NCI-H2196 (cell line): ENCODE measurements at regions not wholly inside any gene's neighbourhood (a gene's known extent, or its start where the extent isn't known, plus 50 kb on each side); places are given as distances from the start of the nearest gene placed in this dataset.

Experiments
- DNase-seq: peaks from one replicate; lab custom pipeline; 2025; ENCODE audit not compliant: unreplicated experiment; lab: John Stamatoyannopoulos, UW

GRCh38 chr4:14809203-14809602, 193.1 kb upstream of the CPEB2 start:
- no peak for DNase-seq

- DNase-seq: no peak
Measured at GRCh38 chr4:14810121-14810520, 192.2 kb upstream of the CPEB2 start.

- DNase-seq: no peak
Measured at GRCh38 chr4:14810568-14810967, 191.7 kb upstream of the CPEB2 start.

GRCh38 chr4:14812101-14812500, 190.2 kb upstream of the CPEB2 start:
- DNase-seq: no peak

- no peak for DNase-seq
Measured at GRCh38 chr4:14816623-14817261, 185.5 kb upstream of the CPEB2 start.

- DNase-seq: no peak
Measured at GRCh38 chr4:14824189-14824588, 178.1 kb upstream of the CPEB2 start.

- DNase-seq: no peak
Measured at GRCh38 chr4:14827111-14827510, 175.2 kb upstream of the CPEB2 start.

- DNase-seq: no peak
Measured at GRCh38 chr4:14829795-14830194, 172.5 kb upstream of the CPEB2 start.

- no peak for DNase-seq
Measured at GRCh38 chr4:14831416-14831815, 170.9 kb upstream of the CPEB2 start.

GRCh38 chr4:14833053-14833452, 169.2 kb upstream of the CPEB2 start:
- no peak for DNase-seq

- no peak for DNase-seq
Measured at GRCh38 chr4:14834382-14834781, 167.9 kb upstream of the CPEB2 start.

- DNase-seq: no peak
Measured at GRCh38 chr4:14835288-14835687, 167.0 kb upstream of the CPEB2 start.

GRCh38 chr4:14835708-14836425, 166.4 kb upstream of the CPEB2 start:
- no peak for DNase-seq

GRCh38 chr4:14837860-14838259, 164.4 kb upstream of the CPEB2 start:
- DNase-seq: no peak

- no peak for DNase-seq
Measured at GRCh38 chr4:14841801-14842768, 160.2 kb upstream of the CPEB2 start.

- no peak for DNase-seq
Measured at GRCh38 chr4:14842964-14843630, 159.2 kb upstream of the CPEB2 start.

GRCh38 chr4:14844061-14844460, 158.2 kb upstream of the CPEB2 start:
- DNase-seq: no peak

- no peak for DNase-seq
Measured at GRCh38 chr4:14848229-14848628, 154.1 kb upstream of the CPEB2 start.

GRCh38 chr4:14850455-14851097, 151.7 kb upstream of the CPEB2 start:
- DNase-seq: no peak

GRCh38 chr4:14853176-14853943, 148.9 kb upstream of the CPEB2 start:
- no peak for DNase-seq
